Thoracic aorta (tissue), 2 donors: ENCODE measurements at regions not wholly inside any gene's neighbourhood (a gene's known extent, or its start where the extent isn't known, plus 50 kb on each side); places are given as distances from the start of the nearest gene placed in this dataset.

Experiments
- ATAC-seq: fragments of 150-250 bp; one replicate; pipeline ENCODE4 v1.8.0; 2017; ENCODE audit warnings: low read depth; ENCODE audit not compliant: insufficient number of reproducible peaks, low FRiP score
- DNase-seq: peaks from one replicate; pipeline ENCODE4 v3.0.0-alpha.2; 2020; ENCODE audit warnings: low spot score
- H3K27ac ChIP-seq, 2 donors: fragments of 200-600 bp; sonication (generic); 1 replicate in 1 of 2; 2 replicates in 1 of 2; pipeline ENCODE4 v1.5.1; 2016; ENCODE audit warnings: mild to moderate bottlenecking in 2 of 2, moderate library complexity in 2 of 2
- H3K27me3 ChIP-seq: fragments of 200-600 bp; sonication (generic); replicated peaks from 2 replicates; pipeline ENCODE4 v1.6.0; 2016; ENCODE audit warnings: mild to moderate bottlenecking; ENCODE audit not compliant: insufficient read depth
- H3K36me3 ChIP-seq: fragments of 200-600 bp; sonication (generic); one replicate; pipeline ENCODE4 v1.5.1; 2016
- H3K4me1 ChIP-seq, 2 donors: fragments of 200-600 bp; sonication (generic); 1 replicate in 1 of 2; 2 replicates in 1 of 2; pipeline versions ENCODE4 v1.5.1 to v1.6.0; 2016; ENCODE audit warnings: low read depth in 2 of 2, mild to moderate bottlenecking in 1 of 2; ENCODE audit not compliant: control insufficient read depth in 1 of 2
- H3K4me3 ChIP-seq: fragments of 200-600 bp; sonication (generic); 2 replicates; pipeline ENCODE4 v1.5.1; 2016; ENCODE audit warnings: mild to moderate bottlenecking
- H3K9me3 ChIP-seq: fragments of 200-600 bp; sonication (generic); 2 replicates; pipeline ENCODE4 v1.5.1; 2016
- CTCF ChIP-seq: fragments of 200-600 bp; sonication (generic); IDR thresholded peaks from one replicate; pipeline ENCODE4 v1.5.1; 2019; ENCODE audit warnings: antibody characterized with exemption

- Histone ChIP-seq H3K27ac (no peak overlapping the region), H3K4me1 (peaks cover 0 to 5% of the 10 kb centered on the region in 2 donors), H3K9me3 (no peaks in the 10 kb centered on the region), H3K27me3 (no peaks in the 10 kb centered on the region), H3K4me3 (no peak overlapping the region), H3K36me3 (no peaks in the 10 kb centered on the region)
- no peak for TF ChIP-seq CTCF
- ATAC-seq: no peak
- DNase-seq: no peak
Measured at GRCh38 chrX:96376266-96376665, 308.4 kb upstream of the DIAPH2 start.

- no peak for TF ChIP-seq CTCF
- H3K36me3 ChIP-seq: no peaks in the 10 kb centered on the region
- H3K9me3 ChIP-seq: no peaks in the 10 kb centered on the region
- DNase-seq: no peak
- no peak overlapping the region for H3K4me3 ChIP-seq
- H3K27ac ChIP-seq: no peak overlapping the region
- H3K4me1 ChIP-seq: no peaks in the 10 kb centered on the region
- no peaks in the 10 kb centered on the region for H3K27me3 ChIP-seq
- ATAC-seq: no peak
Measured at GRCh38 chrX:96379951-96380350, 304.7 kb upstream of the DIAPH2 start.

GRCh38 chrX:96382018-96382417, 302.6 kb upstream of the DIAPH2 start:
- no peak for TF ChIP-seq CTCF
- ATAC-seq: no peak
- Histone ChIP-seq H3K4me1 (no peaks in the 10 kb centered on the region), H3K27ac (no peak overlapping the region), H3K9me3 (no peaks in the 10 kb centered on the region), H3K4me3 (no peak overlapping the region), H3K36me3 (no peaks in the 10 kb centered on the region), H3K27me3 (no peaks in the 10 kb centered on the region)
- no peak for DNase-seq

- no peak for ATAC-seq
- DNase-seq: no peak
- TF ChIP-seq CTCF: no peak
Measured at GRCh38 chrX:96383428-96383827, 301.2 kb upstream of the DIAPH2 start.

GRCh38 chrX:96386325-96386724, 298.3 kb upstream of the DIAPH2 start:
- no peaks in the 10 kb centered on the region for H3K27me3 ChIP-seq
- no peak for TF ChIP-seq CTCF
- H3K36me3 ChIP-seq: no peaks in the 10 kb centered on the region
- ATAC-seq (no peak), DNase-seq (no peak)
- no peak overlapping the region for H3K27ac ChIP-seq
- H3K4me3 ChIP-seq: no peak overlapping the region
- no peaks in the 10 kb centered on the region for H3K4me1 ChIP-seq
- no peaks in the 10 kb centered on the region for H3K9me3 ChIP-seq

More at GRCh38 chrX:96383428-96383827, 301.2 kb upstream of the DIAPH2 start:
- H3K9me3 ChIP-seq: no peaks in the 10 kb centered on the region
- H3K27ac ChIP-seq: no peak overlapping the region
- no peak overlapping the region for H3K4me3 ChIP-seq
- no peaks in the 10 kb centered on the region for H3K36me3 ChIP-seq
- H3K27me3 ChIP-seq: no peaks in the 10 kb centered on the region
- H3K4me1 ChIP-seq: no peaks in the 10 kb centered on the region
